Endothelial cell of hepatic sinusoid (primary cell): ENCODE measurements at regions not wholly inside any gene's neighbourhood (a gene's known extent, or its start where the extent isn't known, plus 50 kb on each side); places are given as distances from the start of the nearest gene placed in this dataset.
"Not testable (repeated sequence)": the region's sequence is repeated elsewhere in the genome, so short reads cannot be mapped to it uniquely, and the experiment has no call there.

Experiments
- in situ Hi-C: cut with HindIII; loops from 2 replicates; pipeline ENCODE4 v1.10.0; 2017; ENCODE audit warnings: low sequenced_read_pairs

DNA sequence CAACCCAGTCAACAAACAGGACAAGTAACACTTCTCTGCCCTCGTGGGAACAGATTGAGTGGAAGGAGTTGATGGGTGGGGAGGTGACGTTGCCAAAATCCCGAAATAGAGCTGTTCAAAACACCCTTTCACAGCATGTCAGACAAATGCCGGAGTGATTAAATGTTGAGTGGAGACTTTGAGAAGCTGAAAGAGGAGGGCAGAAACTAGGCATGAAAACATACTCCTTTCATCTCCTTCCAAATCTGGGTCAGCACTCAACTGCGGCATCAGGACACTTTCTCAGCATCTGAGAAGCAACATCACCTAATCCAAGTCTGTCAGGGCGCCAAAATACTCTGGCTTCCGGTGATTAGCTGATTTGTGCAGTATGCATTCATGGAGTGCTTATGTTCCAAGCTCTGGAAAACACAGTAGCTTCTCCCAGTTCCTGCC is 51.5 kb upstream of the MRI1 start:
- in situ Hi-C loops: no loop called here

- in situ Hi-C loops: loop anchor here (5.0 kb wide), 1 partner anchor 71 kb away; no protein-coding TSS in a partner anchor
Observed at GRCh38 chr19:13707915-13708314, 56.4 kb upstream of the MRI1 start.

GRCh38 chr19:13705928-13706447 is 58.3 kb upstream of the MRI1 start:
- in situ Hi-C loops: loop anchor here (5.0 kb wide), 1 partner anchor 69 kb away; no protein-coding TSS in a partner anchor

DNA sequence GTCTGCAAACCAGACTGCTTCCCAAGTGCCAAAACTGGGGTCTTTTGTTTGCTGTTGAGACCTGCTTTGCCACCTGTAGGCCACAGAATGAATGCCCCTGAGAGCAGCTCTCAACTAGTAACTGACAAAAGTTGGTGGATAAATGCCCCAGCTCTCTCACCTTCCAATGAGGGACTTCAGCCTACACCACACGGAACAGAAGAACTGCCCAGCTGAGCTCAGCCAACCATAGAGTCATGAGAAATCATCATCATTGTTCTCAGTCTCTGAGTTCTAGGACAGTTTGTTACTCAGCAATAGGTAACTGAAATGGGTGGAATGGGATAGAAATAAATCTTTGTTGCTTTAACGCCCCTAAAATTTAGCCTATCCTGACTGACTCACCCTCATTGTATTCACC is 59.1 kb upstream of the MRI1 start:
- in situ Hi-C loops: loop anchor here (5.0 kb wide), 1 partner anchor 68 kb away; no protein-coding TSS in a partner anchor

DNA sequence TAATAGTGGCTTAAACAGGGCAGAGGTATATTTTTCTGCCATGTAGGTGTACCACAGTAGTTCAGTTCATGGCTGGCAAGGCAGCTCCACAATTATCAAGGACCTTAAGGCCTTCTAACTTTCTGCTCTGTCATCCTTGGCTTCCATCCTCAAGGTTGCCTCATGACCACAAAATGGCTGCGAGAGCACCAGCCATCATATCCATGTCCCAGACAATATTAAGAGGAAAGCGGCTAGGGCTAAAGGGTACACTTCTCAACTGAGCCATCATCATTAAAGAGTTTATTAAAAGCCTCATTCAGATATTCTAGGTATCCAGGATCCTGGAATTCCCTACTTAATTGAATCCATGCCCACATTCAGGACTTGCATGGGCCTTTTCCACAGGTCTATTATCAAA is 62.7 kb upstream of the MRI1 start:
- in situ Hi-C loops: no loop called here

DNA sequence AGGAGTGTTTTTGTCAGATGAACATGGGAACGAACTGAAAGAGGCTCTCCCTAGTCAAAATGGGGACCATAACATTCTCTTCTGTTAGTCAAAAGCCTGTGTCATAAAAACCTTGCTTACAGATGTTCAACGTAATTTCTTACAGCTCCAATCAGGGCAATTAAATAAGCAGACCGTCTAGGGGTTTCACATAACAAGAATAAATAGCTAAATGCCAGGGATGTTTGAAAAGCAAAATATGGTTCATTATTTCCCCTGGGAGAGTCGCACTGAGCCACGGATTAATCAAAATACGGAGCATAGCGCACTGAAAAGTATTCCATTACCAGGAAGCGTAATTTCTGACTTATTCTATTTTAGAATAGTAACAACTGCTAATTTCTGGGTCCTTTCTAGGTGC is 63.7 kb upstream of the MRI1 start:
- in situ Hi-C loops: no loop called here

DNA sequence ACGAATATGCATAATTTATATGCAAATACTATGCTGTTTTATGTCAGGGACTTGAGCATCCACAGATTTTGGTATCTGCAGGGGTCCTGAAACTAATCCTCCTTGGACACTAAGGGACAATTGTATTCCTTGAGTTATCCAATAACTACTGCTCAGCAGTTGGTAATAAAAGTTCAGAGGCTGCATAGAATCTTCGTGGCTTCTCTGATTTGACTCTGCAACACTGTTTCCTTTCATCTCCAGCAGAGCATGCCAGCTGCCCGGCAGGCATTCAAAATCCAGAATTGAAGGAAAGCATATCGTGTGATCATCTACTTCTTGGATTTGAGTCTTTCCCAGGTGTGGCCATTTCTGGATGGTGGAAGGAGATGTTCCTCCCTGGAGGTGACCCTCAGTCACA is 64.5 kb upstream of the MRI1 start:
- in situ Hi-C loops: no loop called here

GRCh38 chr19:13696839-13697238 is 67.5 kb upstream of the MRI1 start:
- in situ Hi-C loops: no loop called here

DNA sequence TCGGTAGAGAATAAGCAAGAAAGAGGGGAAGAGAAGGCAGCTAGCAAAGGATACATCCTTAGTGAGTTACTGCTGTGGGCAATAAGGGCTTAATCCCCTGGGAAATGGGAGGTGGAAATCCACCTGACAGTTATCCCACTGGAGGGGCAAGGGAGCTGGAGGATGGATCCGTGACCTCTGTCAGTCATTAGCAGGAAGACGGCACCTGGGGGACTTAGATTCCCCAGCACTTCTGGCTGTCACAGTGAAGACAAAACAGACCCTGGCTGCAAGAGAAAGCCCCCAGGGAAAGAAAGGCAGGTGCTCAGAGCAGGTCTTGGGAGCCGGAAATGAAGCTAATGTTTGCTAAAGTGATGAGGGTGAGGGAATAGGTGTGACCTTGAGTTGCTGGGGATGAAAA is 70.4 kb upstream of the MRI1 start:
- in situ Hi-C loops: no loop called here

DNA sequence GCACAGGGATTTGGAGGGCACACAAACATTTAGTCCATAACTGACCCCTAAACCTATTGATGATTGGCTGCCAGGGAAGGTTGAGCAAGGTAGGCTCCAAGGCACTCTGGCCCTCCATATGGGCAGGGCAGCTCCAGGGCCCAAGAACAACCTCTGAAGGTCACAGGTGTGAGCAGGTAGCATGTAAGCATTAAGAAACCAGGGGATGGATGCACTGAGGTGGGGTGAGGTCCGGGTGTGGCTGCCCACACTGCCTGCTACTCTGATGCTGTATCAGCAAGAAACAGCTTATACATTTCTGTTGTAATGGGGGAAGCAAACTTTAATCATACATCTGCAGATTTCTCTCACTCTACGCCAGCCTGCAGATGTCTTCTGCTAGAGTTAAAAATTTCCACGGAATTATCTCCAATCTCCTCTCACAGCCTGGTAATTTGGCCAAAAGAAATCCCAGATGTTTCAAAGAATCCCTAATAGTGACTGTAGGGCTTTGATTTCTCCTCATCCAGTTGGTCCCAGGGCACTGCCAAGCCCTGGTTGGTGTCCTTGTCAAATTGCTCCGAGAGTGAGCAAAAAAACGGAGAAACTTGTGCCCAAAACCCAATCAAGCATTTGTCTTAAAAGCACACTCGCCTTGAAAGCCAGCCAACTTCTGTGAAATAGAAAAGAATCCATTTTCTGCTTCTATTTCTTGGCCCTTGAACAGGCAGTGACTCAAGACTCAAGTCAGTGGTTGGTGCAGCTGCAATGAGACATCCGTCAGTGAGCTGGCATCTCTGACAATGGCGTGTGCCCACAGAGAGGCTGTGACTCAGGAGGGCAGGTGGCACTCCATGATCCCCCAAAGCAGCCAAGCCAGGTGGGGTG is 72.5 kb upstream of the MRI1 start:
- in situ Hi-C loops: no loop called here

DNA sequence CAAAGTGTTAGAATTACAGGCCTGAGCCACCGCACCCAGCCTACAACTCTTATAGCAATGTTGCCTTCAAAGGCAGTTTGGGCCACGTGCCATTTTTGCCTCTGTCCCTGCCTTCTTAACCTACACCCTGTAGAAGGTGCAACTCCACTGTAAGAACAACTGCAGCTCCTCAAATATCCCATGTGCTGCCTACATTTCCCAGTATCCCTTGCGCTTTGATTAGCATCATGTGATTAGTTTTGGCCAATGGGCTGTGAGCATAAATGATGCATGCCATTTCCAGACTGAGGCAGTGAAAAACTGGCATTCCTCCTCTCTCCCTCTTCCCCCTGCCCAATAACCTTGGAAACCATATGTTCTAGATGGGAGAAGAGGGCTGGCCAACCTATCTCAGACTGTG is 75.2 kb upstream of the MRI1 start:
- in situ Hi-C loops: no loop called here

DNA sequence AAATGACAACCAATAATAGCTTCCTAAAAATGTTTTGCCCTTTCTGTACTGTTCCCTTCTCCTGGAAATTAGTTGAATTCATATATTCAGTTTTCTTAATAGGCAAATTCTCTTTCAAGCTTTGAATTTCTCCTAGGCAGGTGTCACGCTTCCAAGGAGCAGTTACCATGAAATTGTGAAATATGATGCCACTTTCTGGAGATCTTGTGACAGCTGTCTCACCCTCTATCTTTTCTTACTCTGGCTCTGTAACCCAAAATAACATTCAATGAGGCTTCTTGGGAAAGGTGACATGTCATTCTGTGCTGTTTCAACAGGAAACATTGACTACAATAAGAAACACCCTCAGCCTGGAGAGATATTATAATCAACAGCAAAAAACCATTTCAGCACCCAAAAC is 80.3 kb upstream of the MRI1 start:
- in situ Hi-C loops: loop anchor here (5.0 kb wide), 1 partner anchor 58 kb away; no protein-coding TSS in a partner anchor

DNA sequence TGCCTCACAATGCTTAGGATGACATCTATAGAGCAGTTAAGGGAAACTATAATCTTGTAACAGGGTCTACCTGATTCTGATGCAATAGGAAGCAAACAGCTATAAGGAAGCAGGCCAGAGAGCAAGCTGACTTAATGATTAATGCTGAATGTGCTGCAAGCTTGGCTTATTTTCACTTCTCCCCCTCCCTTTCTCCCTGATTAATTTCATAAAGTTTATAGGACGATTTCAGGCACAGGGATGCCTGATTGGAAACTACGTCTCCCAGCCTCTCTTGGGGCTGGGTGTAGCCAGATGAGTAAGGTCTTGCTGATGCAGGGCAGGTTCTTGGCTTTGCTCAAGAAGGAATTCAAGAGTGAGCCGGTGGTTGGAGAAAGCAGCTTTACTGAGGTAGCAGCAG is 82.8 kb upstream of the MRI1 start:
- in situ Hi-C loops: loop anchor here (5.0 kb wide), 1 partner anchor 61 kb away; no protein-coding TSS in a partner anchor

DNA sequence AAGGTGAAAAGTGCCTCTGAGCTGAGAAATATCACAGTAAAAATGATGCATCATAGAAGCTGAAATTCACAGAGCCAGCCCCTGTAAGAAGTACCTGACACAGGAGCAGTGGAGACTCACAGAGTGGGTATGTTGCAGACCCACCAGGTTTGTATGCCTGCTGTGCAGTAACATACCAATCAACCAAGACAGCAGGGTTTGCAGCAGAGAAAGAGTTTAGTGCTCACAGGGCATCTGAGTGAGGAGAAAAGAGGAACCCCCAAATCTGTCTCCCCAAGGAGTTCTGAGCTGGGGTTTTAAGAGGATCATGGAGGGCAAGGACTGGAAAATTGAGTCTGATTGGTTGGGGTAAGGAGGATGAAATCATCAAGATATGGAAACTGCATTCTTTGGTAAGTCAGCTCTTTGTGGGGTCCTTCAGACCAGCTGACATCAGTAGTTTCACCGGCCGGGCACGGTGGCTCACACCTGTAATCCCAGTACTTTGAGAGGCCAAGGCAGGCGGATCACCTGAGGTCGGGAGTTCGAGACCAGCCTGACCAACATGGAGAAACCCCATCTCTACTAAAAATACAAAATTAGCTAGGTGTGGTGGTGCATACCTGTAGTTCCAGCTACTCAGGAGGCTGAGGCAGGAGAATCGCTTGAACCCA is 83.5 kb upstream of the MRI1 start:
- in situ Hi-C loops: loop anchor here (5.0 kb wide), 1 partner anchor 61 kb away; no protein-coding TSS in a partner anchor

- in situ Hi-C loops: not testable (repeated sequence)
Observed at GRCh38 chr19:13676967-13677366, 87.4 kb upstream of the MRI1 start.

DNA sequence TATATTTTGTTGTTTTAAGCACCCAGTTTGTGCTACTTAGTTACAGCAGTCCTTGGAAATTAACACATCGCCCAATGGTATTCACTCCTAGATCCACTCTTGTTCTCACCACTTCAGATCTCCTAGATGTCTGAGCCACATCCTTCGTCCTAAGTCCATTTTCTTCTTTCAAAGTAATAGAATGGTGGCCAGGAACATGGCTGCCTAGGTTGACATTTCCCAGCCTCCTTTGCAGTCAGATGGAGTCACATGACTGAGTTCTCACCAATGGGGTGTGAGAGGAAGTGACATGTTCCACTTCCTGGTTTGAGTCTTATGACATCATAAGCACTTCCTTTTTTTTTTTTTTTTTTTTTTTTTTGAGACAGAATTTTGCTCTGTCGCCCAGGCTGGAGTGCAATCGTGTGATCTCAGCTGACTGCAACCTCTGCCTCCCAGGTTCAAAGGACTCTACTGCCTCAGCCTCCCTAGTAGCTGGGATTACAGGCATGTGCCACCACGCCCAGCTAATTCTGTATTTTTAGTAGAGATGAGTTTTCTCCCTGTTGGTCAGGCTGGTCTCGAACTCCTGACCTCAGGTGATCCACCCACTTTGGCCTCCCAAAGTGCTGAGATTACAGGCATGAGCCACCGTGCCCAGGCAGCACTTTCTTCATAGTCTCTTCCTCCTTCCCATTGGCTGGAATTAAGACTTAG is 91.7 kb upstream of the MRI1 start:
- in situ Hi-C loops: not testable (repeated sequence)

DNA sequence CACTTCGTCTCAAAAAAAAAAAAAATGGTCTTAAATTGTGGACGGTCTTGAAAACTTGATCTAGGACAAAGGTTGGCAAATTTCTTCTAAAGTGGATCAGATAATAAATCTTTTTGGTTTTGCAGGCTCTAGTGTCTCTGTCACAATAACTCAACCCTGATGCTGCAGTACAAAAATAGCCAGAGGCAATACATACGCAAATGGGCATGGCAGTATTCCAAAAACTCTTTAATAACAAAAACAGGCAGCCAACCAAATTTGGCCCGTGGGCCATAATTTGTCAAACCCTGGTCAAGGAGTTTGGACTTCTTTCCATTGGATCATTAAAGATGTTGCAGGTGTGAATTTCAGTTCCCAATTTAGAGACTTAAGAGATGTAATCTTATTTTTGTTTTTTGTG is 93.5 kb upstream of the MRI1 start:
- in situ Hi-C loops: no loop called here

GRCh38 chr19:13669780-13670355 is 94.5 kb upstream of the MRI1 start:
- in situ Hi-C loops: loop anchor here (5.0 kb wide), 1 partner anchor 47 kb away; no protein-coding TSS in a partner anchor

- in situ Hi-C loops: loop anchor here (5.0 kb wide), 1 partner anchor 48 kb away; no protein-coding TSS in a partner anchor
Observed at GRCh38 chr19:13668964-13669363, 95.4 kb upstream of the MRI1 start.

GRCh38 chr19:13666165-13666564 is 98.2 kb upstream of the MRI1 start:
- in situ Hi-C loops: loop anchor here (5.0 kb wide), 1 partner anchor 51 kb away; no protein-coding TSS in a partner anchor
